D721Med (cell line): ENCODE measurements at regions not wholly inside any gene's neighbourhood (a gene's known extent, or its start where the extent isn't known, plus 50 kb on each side); places are given as distances from the start of the nearest gene placed in this dataset.

Experiments used
- DNase-seq: peaks from one replicate; pipeline ENCODE4 v3.0.0; 2011; ENCODE audit warnings: low spot score; ENCODE audit not compliant: insufficient read length
- FAIRE-seq: peaks from 2 replicates; lab custom pipeline; 2011; peaks lifted over from hg19 to GRCh38; lab: Jason Lieb, UNC
- CTCF ChIP-seq: IDR thresholded peaks from 2 replicates; pipeline ENCODE4 v1.5.1; 2012; ENCODE audit warnings: mild to moderate bottlenecking, control low read depth; ENCODE audit not compliant: insufficient read depth; ENCODE audit errors: missing control alignments

- FAIRE-seq (no peak), DNase-seq (no peak)
- TF ChIP-seq CTCF, result no peak
These were observed 399.8 kb upstream of the PIK3R1 start for GRCh38 chr5:67815455-67816391.

GRCh38 chr5:67814569-67815311, 400.8 kb upstream of the PIK3R1 start:
- FAIRE-seq (no peak), DNase-seq (no peak)
- TF ChIP-seq CTCF, result no peak

- FAIRE-seq (no peak), DNase-seq (no peak)
- TF ChIP-seq CTCF, result no peak
These were observed 401.5 kb upstream of the PIK3R1 start for GRCh38 chr5:67813877-67814539.

GRCh38 chr5:67809589-67809988, 406.0 kb upstream of the PIK3R1 start:
- no peak for TF ChIP-seq CTCF
- no peak for DNase-seq
- no peak for FAIRE-seq

GRCh38 chr5:67808340-67808739, 407.2 kb upstream of the PIK3R1 start:
- FAIRE-seq, result no peak
- no peak for DNase-seq

GRCh38 chr5:67807439-67807888, 408.1 kb upstream of the PIK3R1 start:
- no peak for TF ChIP-seq CTCF
- no peak for FAIRE-seq
- no peak for DNase-seq

More at GRCh38 chr5:67808340-67808739, 407.2 kb upstream of the PIK3R1 start:
- TF ChIP-seq CTCF, result no peak
